H9 (cell line): ENCODE measurements at regions not wholly inside any gene's neighbourhood (a gene's known extent, or its start where the extent isn't known, plus 50 kb on each side); places are given as distances from the start of the nearest gene placed in this dataset.

Source experiments
- DNase-seq: peaks from one replicate; pipeline ENCODE4 v3.0.0-alpha.2; 2017
- H2AFZ ChIP-seq: one replicate; pipeline ENCODE4 v1.6.1; 2013; ENCODE audit warnings: mild to moderate bottlenecking, low read length, control low read depth, moderate library complexity
- H2AK5ac ChIP-seq: 2 replicates; pipeline ENCODE4 v1.6.1; 2013; ENCODE audit warnings: low read length, control low read depth, mixed read lengths; ENCODE audit not compliant: insufficient read length
- H2BK120ac ChIP-seq: one replicate; pipeline ENCODE4 v1.6.1; 2013; ENCODE audit warnings: low read depth, mild to moderate bottlenecking, low read length, control low read depth, inconsistent platforms; ENCODE audit not compliant: poor library complexity, severe bottlenecking
- H2BK12ac ChIP-seq: 2 replicates; pipeline ENCODE4 v1.6.1; 2013; ENCODE audit warnings: low read length, control low read depth, mixed read lengths, low read depth; ENCODE audit not compliant: insufficient read length
- H2BK15ac ChIP-seq: 2 replicates; pipeline ENCODE4 v1.6.1; 2013; ENCODE audit warnings: low read depth, low read length, control low read depth
- H2BK20ac ChIP-seq: one replicate; pipeline ENCODE4 v1.6.1; 2013; ENCODE audit warnings: low read depth, mild to moderate bottlenecking, low read length, control low read depth, inconsistent platforms; ENCODE audit not compliant: poor library complexity, severe bottlenecking
- H2BK5ac ChIP-seq: 2 replicates; pipeline ENCODE4 v1.6.1; 2013; ENCODE audit warnings: low read length, control low read depth, mixed read lengths; ENCODE audit not compliant: insufficient read length
- H3K14ac ChIP-seq: 2 replicates; pipeline ENCODE4 v1.6.1; 2013; ENCODE audit warnings: low read length, control low read depth; ENCODE audit not compliant: insufficient read depth
- H3K18ac ChIP-seq: 2 replicates; pipeline ENCODE4 v1.6.1; 2013; ENCODE audit warnings: low read depth, mild to moderate bottlenecking, mixed read lengths, low read length, control low read depth; ENCODE audit not compliant: insufficient read length
- H3K23ac ChIP-seq: 2 replicates; pipeline ENCODE4 v1.6.1; 2013; ENCODE audit warnings: low read length, control low read depth, mixed read lengths, low read depth; ENCODE audit not compliant: insufficient read length
- H3K23me2 ChIP-seq: 2 replicates; pipeline ENCODE4 v1.6.1; 2013; ENCODE audit warnings: low read depth, mild to moderate bottlenecking, mixed read lengths, low read length, control low read depth; ENCODE audit not compliant: insufficient read length, poor library complexity, severe bottlenecking
- H3K27ac ChIP-seq: 2 replicates; pipeline ENCODE4 v1.5.1; 2013; ENCODE audit warnings: low read length, control low read depth, mixed read lengths, low read depth; ENCODE audit not compliant: insufficient read length
- H3K27me3 ChIP-seq: 2 replicates; pipeline ENCODE4 v1.6.1; 2013; ENCODE audit warnings: low read length, control low read depth, inconsistent platforms; ENCODE audit not compliant: insufficient read depth
- H3K4ac ChIP-seq: 2 replicates; pipeline ENCODE4 v1.6.1; 2013; ENCODE audit warnings: low read depth, mild to moderate bottlenecking, control low read depth, inconsistent platforms, low read length, moderate library complexity
- H3K4me1 ChIP-seq: 2 replicates; pipeline ENCODE4 v1.6.1; 2013; ENCODE audit warnings: low read length, control low read depth, inconsistent platforms; ENCODE audit not compliant: insufficient read depth
- H3K4me2 ChIP-seq: 2 replicates; pipeline ENCODE4 v1.6.1; 2013; ENCODE audit warnings: low read length, control low read depth, mixed read lengths; ENCODE audit not compliant: insufficient read length, insufficient read depth
- H3K56ac ChIP-seq: 2 replicates; pipeline ENCODE4 v1.6.1; 2013; ENCODE audit warnings: low read depth, mild to moderate bottlenecking, mixed read lengths, low read length, control low read depth; ENCODE audit not compliant: insufficient read length
- H3K79me1 ChIP-seq: 2 replicates; pipeline ENCODE4 v1.6.1; 2013; ENCODE audit warnings: low read depth, mild to moderate bottlenecking, moderate library complexity, low read length, control low read depth, inconsistent platforms; ENCODE audit not compliant: insufficient read depth, poor library complexity, severe bottlenecking
- H3K79me2 ChIP-seq: 2 replicates; pipeline ENCODE4 v1.6.1; 2013; ENCODE audit warnings: low read length, control low read depth, inconsistent platforms; ENCODE audit not compliant: insufficient read depth
- H3K9ac ChIP-seq: 2 replicates; pipeline ENCODE4 v1.6.1; 2013; ENCODE audit warnings: low read length, control low read depth, mixed read lengths; ENCODE audit not compliant: insufficient read length; ENCODE audit errors: extremely low read depth
- H3K9me3 ChIP-seq: one replicate; pipeline ENCODE4 v1.6.1; 2013; ENCODE audit warnings: low read depth, low read length, inconsistent platforms; ENCODE audit not compliant: control insufficient read depth
- H3T11ph ChIP-seq: one replicate; pipeline ENCODE4 v1.6.1; 2013; ENCODE audit warnings: mild to moderate bottlenecking, low read length, control low read depth, inconsistent platforms
- H4K20me1 ChIP-seq: one replicate; pipeline ENCODE4 v1.6.1; 2013; ENCODE audit not compliant: control insufficient read depth, insufficient read length, insufficient read depth
- H4K5ac ChIP-seq: 2 replicates; pipeline ENCODE4 v1.6.1; 2013; ENCODE audit warnings: low read depth, mild to moderate bottlenecking, mixed read lengths, low read length, control low read depth; ENCODE audit not compliant: insufficient read length
- H4K8ac ChIP-seq: replicated peaks from 2 replicates; pipeline ENCODE4 v1.6.1; 2013; ENCODE audit warnings: low read length, control low read depth, mixed read lengths, low read depth; ENCODE audit not compliant: insufficient read length
- H4K91ac ChIP-seq: 2 replicates; pipeline ENCODE4 v1.6.1; 2013; ENCODE audit warnings: low read depth, mild to moderate bottlenecking, moderate library complexity, mixed read lengths, low read length, control low read depth; ENCODE audit not compliant: insufficient read length
- H3K27ac Mint-ChIP-seq, 3 experiments: 2 replicates in 2 of 3; 3 replicates in 1 of 3; pipeline ENCODE4 v1.8.0; 2020 to 2021; ENCODE audit warnings: mixed read lengths in 3 of 3, mild to moderate bottlenecking in 1 of 3, moderate library complexity in 1 of 3
- H3K27me3 Mint-ChIP-seq: 2 replicates; pipeline ENCODE4 v1.8.0; 2021; ENCODE audit warnings: low read depth, mild to moderate bottlenecking, moderate library complexity, mixed read lengths
- H3K36me3 Mint-ChIP-seq, 3 experiments: 2 replicates in 2 of 3; 3 replicates in 1 of 3; pipeline ENCODE4 v1.8.0; 2020 to 2021; ENCODE audit warnings: low read depth in 3 of 3, mixed read lengths in 3 of 3; ENCODE audit not compliant: insufficient read depth in 1 of 3
- H3K4me1 Mint-ChIP-seq, 2 experiments: 2 replicates each; pipeline ENCODE4 v1.8.0; 2020; ENCODE audit warnings: mixed read lengths in 2 of 2
- H3K4me3 Mint-ChIP-seq, 2 experiments: 2 replicates in 1 of 2; 3 replicates in 1 of 2; pipeline ENCODE4 v1.8.0; 2020 to 2021; ENCODE audit warnings: mild to moderate bottlenecking in 2 of 2, mixed read lengths in 2 of 2, moderate library complexity in 1 of 2
- H3K9me3 Mint-ChIP-seq, 2 experiments: 2 replicates in 1 of 2; 3 replicates in 1 of 2; pipeline ENCODE4 v1.8.0; 2020; ENCODE audit warnings: mild to moderate bottlenecking in 2 of 2, mixed read lengths in 2 of 2, moderate library complexity in 1 of 2
- WGBS: extraction: QIAGEN DNeasy Blood & Tissue Kit; methylation state at CpG from one replicate; pipeline ENCODE4 v1.1.7; 2013; ENCODE audit warnings: missing lambda C conversion rate, low lambda C conversion rate, mixed read lengths; ENCODE audit not compliant: insufficient read length; ENCODE audit errors: extremely low coverage; 5-methylcytosine and 5-hydroxymethylcytosine counted together
- TF ChIP-seq, protein P1 (sequence below): fragments of 200-600 bp; sonication (generic); conservative IDR thresholded peaks from 3 replicates; pipeline ENCODE4 v1.8.0; 2021; ENCODE audit warnings: antibody characterized with exemption, mild to moderate bottlenecking

DNA sequence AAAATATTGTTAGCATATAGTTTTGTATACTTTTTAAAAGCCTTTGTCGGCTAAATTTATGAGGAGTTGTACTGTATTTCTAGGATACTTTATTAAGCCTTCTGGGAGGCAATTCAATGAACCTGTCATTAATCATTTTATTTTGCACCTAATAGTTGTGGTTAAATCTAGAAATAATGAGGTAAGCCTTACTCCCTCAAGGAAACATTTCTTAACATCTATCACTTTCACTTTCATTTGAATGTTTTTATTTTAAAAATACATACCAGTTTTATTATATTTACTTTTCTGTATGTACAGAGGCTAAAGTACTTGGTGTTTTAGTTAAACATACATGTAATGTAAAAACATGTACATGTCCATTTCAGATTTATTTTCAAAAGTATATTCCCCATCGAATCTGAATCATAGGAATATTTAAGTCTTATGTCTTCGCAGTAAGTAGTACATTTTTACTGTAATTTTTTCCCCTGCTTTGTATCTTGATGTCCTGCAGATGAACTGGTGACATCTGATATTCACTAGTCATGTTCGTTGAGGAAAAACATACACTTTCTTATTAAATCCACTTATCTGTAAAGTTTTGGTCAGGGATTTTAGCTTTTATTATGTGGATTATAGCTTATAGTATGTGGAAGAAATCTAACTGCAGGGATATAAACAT is 82.8 kb downstream of the DISP1 start:
- Histone ChIP-seq H4K20me1 (no peaks in the 10 kb centered on the region), H3K79me2 (no peaks in the 10 kb centered on the region), H3K18ac (no peak overlapping the region), H3K4me1 (no peaks in the 10 kb centered on the region), H3K9me3 (no peaks in the 10 kb centered on the region), H3K23me2 (no peaks in the 10 kb centered on the region), H2BK12ac (no peak overlapping the region), H3K4ac (no peak overlapping the region), H3K56ac (no peak overlapping the region), H3K9ac (no peak overlapping the region), H4K8ac (no peak overlapping the region), H3T11ph (no peak overlapping the region), H2BK5ac (no peak overlapping the region), H2AK5ac (no peak overlapping the region), H3K79me1 (no peaks in the 10 kb centered on the region), H2BK20ac (no peak overlapping the region), H3K4me2 (no peak overlapping the region), H3K14ac (no peak overlapping the region), H3K23ac (no peak overlapping the region), H3K27ac (no peak overlapping the region), H4K91ac (no peak overlapping the region), H2BK15ac (no peak overlapping the region), H2AFZ (no peak overlapping the region), H4K5ac (no peak overlapping the region), H2BK120ac (no peak overlapping the region), H3K27me3 (no peaks in the 10 kb centered on the region)
- no CpG with 5 or more reads among the region's 4 CpGs for WGBS
- Mint-ChIP-seq H3K9me3 (peaks cover 3 to 6% of the 10 kb centered on the region in 2 experiments; a peak in 3 of 5 replicates), H3K27me3 (no peaks in the 10 kb centered on the region), H3K27ac (no peak overlapping the region), H3K4me1 (peaks cover 0 to 6% of the 10 kb centered on the region in 2 experiments; a peak in 3 of 4 replicates), H3K4me3 (no peak overlapping the region), H3K36me3 (peaks cover 3 to 9% (median 8%) of the 10 kb centered on the region in 3 experiments; a peak in 6 of 7 replicates)
- TF ChIP-seq, protein P1, sequence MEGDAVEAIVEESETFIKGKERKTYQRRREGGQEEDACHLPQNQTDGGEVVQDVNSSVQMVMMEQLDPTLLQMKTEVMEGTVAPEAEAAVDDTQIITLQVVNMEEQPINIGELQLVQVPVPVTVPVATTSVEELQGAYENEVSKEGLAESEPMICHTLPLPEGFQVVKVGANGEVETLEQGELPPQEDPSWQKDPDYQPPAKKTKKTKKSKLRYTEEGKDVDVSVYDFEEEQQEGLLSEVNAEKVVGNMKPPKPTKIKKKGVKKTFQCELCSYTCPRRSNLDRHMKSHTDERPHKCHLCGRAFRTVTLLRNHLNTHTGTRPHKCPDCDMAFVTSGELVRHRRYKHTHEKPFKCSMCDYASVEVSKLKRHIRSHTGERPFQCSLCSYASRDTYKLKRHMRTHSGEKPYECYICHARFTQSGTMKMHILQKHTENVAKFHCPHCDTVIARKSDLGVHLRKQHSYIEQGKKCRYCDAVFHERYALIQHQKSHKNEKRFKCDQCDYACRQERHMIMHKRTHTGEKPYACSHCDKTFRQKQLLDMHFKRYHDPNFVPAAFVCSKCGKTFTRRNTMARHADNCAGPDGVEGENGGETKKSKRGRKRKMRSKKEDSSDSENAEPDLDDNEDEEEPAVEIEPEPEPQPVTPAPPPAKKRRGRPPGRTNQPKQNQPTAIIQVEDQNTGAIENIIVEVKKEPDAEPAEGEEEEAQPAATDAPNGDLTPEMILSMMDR = no peak
- DNase-seq = no peak
